ENCODE measurements at regions not wholly inside any gene's neighbourhood (a gene's known extent, or its start where the extent isn't known, plus 50 kb on each side); places are given as distances from the start of the nearest gene placed in this dataset.
"Not testable (repeated sequence)": the region's sequence is repeated elsewhere in the genome, so short reads cannot be mapped to it uniquely, and the experiment has no call there.

DNA sequence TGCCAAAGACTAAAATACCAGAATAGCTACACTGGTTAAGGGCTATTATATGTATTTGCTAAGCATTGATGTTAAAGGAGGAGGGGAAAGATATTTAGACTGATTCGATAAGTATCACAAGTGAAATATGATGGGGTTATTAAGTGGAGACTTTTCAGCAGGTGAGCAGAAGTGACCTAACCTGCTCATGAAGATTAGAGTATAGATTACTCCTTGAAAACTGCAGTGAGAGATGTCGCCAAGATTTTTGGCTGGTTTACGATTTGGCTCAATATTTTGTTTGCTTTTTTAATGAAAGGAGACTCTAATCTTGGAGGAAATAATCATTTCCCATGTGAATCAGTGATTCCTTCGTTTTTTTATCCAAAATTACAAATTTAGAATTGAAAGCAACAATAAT lies 1279.5 kb upstream of the TENM4 start:
- no peak for DNase-seq

DNA sequence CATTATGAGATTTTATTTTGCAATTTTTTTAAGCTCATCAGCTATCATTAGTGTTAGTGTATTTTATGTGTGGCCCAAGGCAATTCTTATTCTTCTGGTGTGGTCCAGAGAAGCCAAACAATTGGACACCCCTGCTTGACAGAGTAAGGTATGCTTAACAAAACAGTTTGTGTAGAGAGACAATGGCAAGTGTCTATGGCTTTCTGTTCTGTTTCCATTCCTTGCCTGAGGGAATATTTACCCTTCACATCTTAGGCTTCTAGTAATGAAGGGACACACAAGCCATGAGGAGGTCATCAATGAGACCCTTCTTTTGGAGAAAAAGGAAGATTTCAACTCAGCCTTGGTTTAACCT lies 1278.4 kb upstream of the TENM4 start:
- DNase-seq = no peak

DNA sequence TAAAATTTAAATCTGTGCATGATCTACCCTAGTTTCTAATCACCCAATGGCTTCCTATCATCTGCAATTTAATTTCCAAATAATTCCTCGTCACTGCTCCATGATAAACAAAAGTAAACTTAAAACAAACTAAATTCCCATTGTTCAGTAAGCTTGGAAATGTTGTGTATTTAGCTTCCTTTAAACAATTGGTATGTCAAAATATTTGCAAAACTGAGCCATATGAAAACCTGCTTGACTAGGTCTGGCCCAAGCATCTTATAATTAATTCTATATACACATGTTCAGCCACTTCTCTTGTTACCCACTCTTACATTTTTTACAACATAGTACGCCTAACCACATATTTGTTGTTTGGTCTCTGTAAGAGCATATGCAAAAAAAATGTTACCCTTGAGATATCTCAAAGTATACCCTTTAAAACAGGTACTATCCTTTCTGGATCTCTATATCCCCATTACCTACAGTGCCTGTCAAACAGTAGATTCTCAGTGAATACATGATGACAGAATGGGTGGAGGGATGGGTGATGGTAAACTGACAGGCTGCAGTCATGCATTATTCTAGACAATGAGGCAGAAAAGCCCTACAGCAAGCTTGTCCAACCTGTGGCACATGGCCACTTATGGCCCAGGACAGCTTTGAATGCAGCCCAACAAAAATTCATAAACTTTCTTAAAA lies 1277.9 kb upstream of the TENM4 start:
- DNase-seq = no peak

DNA sequence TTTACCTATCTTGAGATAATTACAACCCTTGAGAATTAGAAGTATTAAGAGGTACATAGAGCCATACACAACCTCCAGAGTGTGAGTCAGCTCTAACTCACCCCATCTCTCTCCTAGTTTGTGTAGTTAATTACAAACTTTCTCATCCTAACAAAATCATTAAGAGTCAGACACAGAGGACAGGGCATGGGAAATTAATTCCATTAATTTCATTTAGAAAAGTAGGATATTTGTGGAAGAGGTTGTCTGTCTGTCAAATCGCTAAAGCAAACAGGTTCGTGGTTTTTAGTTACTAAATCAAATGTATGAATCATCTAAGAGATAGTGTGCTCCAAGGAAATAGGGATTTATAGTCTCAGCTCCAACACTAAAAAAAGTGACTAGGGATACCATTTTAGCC lies 1261.4 kb upstream of the TENM4 start:
- DNase-seq = no peak

DNA sequence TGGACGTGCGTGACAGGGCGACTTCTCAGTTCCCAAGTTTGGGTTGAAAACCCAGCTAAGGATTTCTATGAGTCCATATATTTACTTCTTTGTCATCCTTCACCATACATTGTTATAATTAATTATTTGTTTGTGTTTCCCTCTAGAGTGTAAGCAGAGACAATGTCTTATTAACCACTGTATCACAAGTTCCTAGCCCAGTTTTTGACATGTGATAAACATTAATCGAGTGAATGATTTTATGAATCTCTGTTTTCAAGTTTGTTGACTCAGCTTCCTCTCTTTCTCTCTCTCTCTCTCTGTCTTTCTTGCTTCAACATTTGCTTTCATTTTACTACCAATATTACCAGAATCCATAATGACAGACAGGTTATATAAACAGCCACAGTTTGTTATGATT lies 1259.6 kb upstream of the TENM4 start:
- no peak for DNase-seq

DNA sequence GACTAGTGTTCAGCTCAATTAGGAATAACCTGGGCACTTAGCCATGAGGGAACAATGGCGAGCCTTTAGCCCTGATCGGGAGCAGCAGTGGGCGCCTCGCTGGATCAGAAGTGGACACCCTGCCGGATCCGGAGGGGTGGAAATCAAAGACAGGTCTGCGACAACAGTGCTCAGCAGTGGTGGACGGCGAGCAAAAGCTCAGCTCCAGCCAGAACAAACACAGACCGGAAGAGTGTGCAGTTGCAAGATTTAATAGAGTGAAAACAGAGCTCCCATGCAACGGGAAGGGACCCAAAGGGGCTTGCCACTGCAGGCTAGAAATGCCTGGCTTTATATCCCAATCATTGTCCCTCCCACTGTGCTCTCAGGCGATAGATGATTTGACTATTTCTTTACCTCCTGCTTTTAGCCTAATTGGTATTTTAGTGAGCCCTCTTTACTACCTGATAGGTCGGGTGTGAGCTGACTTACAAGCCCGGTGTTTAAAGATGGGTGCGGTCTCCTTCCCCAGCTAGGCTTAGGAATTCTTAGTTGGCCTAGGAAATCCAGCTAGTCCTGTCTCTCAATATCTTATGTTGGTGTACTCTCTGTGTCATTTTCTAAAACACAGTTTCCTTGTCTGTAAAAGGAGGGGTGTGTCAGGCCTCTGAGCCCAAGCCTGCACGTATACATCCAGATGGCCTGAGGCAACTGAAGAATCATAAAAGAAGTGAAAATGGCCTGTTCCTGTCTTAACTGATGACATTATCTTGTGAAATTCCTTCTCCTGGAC lies 1258.8 kb upstream of the TENM4 start:
- not testable (repeated sequence) for DNase-seq

DNA sequence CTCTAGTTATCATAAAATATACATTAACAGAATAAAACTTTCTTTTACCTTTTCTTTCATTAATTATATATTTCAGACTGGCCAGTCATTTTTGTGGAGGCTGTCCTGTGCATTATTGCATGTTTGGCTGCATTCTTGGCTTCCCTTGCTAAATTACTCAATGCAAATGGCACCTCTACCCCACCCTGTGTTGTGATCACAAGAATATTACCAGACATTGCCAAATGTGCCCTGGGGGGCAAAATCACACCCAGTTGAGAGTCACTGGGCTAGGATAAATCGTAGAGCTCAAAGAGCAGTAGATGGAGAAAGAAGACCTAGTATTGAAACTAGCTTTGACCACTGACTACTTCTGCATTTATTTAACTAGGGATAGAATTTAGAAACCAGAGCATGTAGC lies 1257.8 kb upstream of the TENM4 start:
- no peak for DNase-seq

DNA sequence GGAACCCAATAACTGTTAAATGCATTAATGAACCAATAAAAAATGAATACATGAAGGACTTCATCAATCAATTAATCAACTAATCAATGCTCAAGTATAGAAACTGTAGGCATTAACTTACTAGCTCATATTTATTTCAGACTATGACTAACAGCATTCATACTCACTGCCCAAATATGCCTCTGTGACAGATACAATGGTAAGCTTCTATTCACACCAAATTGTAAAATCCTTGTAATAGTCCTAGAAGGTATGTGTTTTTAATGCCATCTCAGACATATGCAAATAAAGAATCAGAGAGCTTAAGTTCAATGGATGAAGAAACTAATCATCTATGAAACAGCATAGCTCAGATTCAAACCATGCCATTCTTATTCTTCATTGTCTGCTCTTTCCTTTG lies 1253.6 kb upstream of the TENM4 start:
- DNase-seq = no peak

DNA sequence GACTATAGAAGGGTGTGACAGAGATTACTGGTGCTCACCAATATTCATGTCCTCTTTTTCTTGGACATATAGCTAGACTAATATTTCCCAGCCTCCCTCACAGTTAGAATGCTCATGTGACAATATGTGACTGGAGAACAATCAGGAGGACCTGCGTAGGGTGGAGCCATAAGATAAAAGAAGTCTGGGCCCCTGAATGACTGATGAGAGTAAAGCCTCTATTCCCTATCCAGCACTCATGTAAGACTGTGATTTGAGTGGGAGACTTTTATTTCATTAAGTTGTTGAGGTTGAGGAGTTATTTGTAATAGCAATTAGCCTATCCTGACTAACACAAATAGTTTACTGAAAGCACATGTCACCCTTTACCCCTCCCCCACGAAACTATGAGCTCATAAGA lies 1247.1 kb upstream of the TENM4 start:
- DNase-seq = no peak

DNA sequence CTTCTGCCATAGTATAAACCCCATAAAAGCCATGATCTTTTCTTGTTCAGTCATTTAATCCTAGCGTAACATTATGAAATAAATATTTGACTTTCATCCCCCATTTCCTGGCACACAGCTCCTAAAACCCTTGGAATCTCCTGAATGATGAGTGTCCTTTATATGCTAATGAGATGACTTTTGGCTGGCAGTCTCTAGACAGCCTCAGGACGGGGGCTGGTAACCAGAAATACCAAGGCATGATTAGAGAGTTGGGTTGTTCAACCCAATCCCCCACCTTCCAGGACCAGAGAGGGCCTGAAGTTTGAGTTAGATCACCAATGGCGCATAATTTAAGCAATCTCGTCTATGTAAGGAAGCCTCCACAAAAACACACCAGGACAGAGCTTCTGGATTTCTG lies 1246.1 kb upstream of the TENM4 start:
- DNase-seq = no peak

DNA sequence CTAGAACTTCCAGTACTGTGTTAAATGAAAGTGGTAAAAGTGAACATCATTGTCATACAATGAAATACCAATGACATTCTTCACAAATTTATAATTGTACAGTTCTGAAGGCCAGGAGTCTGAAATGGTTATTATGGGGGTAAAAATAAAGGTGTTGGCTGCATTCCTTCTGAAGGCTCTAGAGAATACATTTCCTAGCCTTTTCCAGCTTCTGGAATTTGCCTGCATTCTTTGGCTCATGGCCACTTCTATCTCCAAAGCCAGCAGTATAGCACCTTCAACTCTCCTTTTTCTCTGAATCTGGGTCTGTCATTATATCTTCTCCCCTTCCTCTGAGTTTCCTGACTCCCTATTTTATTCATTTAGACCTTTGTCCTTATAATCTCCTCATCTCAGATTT lies 1232.7 kb upstream of the TENM4 start:
- no peak for DNase-seq

DNA sequence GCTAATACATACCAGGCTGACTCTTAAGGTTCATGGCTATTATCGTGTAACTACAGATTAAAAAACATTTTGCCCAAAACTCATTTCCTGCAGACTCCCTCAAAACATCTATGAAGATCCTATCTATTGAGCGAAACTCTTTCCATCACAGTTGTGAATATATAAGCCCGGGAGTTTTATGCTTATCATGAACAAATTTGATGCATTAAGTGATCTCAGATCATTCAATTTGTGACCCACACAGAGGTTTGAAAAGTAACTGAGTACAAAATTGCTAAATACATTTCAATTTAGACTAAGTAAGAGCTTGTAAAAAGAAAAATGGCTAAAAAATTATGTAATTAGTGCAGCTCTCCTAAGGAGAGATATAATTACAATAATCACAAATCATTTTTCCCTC lies 1228.8 kb upstream of the TENM4 start:
- no peak for DNase-seq

DNA sequence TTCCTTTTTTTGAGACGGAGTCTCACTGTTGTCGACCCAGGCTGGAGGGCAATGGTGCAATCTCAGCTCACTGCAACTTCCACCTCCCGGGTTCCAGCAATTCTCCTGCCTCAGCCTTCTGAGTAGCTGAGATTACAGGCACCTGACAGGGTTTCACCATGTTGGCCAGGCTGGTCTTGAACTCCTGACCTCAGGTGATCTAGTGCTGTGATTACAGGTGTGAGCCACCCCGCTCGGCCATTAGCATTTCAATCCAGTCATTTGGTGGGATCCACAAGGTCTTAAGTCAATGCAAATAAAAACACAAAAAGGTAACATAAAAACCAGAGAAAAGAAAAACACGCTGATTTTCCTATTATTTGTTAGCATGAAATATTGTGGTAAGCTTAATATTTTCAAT lies 1227.2 kb upstream of the TENM4 start:
- DNase-seq = no peak

DNA sequence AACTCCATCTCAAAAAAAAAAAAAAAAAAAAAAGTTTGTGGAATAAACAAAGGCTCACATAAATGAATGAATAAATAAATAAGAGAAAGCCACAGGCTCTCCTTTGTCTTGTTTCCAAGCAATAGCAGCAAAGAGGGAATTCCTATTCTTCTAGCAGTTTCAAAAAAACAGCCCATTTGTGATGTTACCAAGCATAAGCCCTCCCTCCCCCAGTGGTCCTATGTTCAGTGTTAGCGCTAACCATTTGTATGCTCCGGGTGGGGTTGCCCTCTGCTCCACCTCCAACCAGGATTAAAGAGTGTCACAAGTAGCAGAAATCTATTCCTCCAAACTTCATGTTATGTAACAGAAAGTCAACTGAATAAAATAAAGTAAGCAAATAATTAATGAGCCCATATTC lies 1215.0 kb upstream of the TENM4 start:
- DNase-seq = no peak

DNA sequence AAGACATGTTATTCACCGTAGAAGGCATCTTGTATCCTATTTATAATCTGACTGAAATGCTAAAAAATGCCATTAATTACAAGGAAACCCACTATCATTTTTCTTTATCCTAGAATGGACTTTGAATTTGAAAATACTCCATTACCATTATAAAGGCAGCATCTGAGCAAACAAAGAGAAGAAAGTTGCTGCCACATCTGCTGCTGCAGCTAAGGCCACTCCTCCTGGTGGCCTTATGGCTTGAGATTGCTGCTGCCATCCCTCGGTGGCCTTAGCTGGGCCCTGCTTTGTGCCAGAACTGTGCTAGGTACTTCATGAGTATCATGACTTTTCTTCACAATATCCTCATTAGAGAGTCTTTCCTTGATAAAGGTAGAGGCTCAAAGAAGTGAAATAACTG lies 1210.1 kb upstream of the TENM4 start:
- no peak for DNase-seq

DNA sequence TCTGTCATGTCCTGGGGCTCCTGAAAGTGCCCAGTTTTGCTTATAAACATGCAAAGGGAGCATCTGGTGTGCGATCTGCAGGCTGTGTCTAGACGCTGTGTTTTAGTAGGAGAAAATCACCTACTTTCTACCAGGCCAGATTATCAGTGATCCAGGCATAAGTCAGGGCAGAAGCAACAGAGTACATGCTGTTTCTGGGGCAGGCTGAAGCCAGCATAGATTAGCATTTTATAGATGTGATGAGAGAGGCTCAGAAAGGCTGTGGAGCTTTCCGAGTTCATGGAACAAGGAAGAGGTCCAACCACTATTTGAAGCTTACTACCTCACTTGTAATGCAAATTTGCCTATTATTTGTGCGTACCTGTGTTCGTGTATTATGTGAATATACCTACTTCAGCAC lies 1208.4 kb upstream of the TENM4 start:
- DNase-seq = no peak

DNA sequence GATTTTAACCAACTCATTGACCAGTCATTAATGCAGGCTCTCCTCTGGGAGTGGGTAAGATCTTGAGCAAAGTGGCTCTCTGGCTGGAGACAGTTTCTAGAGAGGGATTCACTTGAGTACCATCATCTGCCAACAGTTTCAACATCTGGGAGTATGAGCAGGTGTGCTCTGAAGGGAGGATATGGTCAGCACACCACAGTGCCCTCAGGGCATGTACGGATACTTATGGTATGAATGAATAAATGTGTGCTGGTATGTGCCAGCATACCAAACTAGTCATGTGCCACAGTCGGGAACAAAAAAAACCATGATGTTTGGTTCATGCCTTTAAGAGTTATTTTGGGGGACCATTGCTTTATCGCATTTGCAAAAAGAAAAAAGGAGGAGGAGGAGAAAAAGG lies 1197.5 kb upstream of the TENM4 start:
- no peak for DNase-seq

DNA sequence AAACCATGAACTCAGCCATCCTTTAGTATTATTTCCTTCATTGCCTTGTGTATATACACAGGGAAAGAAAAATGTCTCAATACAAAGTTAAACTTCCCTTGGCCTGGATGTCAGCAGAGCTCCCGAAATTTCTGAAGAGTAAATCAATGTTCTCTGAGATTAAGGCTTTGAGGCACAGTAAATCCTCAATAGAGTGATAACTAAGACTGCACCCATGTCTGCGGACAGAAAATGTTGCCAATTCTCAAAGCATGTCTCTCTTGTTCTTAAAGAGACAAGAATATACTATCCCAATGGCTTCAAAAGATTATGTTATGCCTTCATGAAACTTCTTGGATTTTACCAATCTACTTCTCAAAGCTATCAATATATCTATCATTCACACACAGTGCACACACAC lies 1196.7 kb upstream of the TENM4 start:
- DNase-seq = no peak

DNA sequence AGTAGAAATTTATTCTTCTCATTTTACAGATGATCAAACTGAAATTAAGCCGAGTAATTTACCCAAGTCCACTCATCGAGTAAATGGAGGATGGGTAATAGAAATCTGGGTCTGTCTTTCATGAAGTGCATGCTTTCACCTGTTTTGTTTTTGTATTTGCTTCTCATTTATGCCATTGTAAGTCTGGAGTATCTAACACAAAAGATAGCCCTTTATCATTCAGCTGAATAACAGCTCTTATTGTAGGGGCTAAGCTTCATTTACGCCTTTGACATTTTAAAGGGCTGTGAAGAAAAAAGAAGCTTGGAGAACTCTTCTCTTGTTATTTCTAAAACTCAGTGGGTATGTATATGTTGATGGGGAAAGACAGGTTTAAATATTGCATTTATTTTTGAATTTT lies 1196.2 kb upstream of the TENM4 start:
- DNase-seq = no peak

DNA sequence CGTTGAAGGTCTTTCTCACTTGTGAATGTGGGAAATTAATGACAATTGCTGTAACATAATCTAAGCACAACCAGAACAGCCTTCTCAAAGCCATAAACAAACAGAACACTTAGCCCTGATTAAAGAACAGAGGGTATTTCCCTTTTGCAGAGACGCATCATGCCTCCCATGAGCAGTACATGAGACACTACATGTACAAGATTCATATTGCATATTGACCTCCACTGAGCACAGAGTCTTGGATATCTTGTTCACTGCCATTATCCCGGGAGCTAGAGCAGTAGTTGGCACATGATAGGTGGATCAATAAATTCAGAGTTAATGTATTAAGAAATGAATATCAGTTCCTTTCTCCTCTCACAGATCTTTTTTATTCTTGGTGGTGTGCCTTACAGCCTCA lies 1194.3 kb upstream of the TENM4 start:
- DNase-seq = no peak

DNA sequence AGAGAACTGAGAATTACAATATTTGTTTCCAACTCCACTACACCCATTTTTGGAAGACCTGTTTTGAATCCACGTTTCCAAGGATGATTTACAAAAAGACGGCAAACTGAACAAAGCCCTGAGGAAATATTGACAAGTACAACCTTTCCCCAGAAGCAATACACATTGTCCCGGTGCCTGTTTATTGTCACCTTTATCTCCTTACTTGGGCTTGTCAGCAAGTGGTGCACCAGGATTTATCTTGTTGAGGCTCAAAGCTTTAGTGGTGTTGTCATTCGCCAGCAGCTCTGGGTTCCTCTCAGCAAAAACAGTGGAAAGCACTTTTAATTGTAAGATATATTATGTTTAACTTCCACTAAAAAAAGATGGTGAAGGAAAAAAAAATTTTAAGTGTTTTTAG lies 1191.9 kb upstream of the TENM4 start:
- DNase-seq = no peak

DNA sequence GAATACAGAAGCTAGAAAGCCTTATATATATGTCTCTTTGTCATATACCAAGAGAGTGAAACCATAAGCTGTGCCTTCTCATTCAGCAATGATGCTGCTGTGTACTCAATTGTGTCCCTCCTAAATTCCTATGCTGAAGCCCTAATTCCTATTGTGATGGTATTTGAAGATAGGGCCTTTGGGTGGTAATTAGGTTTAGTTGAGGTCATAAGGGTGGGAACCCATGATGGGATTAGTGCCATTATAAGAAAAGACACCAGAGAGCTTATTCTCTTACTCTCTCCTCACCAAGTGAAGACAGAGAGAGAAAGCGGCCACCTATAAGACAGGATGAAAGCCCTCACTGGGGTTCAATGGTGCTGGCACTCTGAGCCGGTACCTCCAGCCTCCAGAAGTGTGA lies 1191.3 kb upstream of the TENM4 start:
- no peak for DNase-seq

DNA sequence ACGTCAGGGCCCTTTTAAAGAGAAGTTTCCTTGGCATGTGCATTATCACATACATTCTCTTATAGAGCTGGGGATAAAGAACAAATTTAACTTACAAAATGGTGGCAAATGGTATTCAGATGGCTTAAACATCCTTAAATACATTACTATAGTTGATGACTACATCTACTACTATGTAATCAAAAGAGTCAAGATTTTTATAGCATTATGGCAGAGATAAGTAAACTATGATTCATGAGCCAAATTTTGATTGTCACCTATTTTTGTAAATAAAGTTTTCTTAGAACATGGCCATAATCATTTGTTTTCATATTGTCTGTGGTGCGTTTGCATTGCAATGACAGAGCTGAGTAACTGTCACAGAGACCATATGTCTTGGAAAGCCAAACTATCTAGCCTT lies 1188.6 kb upstream of the TENM4 start:
- DNase-seq = no peak

DNA sequence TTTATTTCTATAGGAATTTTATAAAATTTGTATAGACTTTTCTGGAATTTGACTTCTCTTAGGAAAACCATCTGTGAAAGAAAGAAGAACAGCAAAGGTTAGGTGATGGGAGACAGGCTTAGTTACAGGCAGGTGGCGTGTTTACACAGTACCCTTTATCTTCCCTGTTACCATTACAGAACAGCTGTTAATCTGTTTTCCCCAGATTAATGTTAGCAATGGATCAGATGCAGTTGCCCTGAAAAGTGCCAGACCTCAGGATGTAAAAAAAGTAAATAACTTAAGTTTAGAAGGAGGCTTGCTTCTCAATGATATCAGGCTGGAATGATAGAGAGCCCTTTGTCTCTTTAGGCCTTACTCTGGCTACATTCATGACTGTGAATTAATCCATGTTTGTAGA lies 1186.5 kb upstream of the TENM4 start:
- DNase-seq = no peak

DNA sequence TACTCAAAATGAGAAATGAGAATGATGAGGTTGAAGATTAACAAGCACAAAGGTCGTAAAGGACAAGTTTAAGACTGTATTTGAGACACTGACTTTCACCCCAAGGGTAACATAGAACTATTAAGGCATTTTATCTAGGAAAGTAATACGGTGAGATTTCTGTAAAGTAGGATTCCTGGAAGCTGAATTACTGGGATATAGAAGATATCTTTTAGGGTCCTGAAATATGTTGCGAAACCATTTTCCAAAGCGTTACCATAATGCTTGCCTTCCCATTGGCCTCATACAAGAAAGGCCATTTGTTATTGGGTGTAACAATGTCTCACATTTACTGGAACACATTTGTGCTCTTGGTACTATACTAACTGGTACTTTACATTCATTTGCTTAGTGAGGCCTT lies 1185.9 kb upstream of the TENM4 start:
- no peak for DNase-seq

All from NCI-H510A treated with DMSO at 0.1 percent for 48 hours (cell line).